ENCODE measurements at regions not wholly inside any gene's neighbourhood (a gene's known extent, or its start where the extent isn't known, plus 50 kb on each side); places are given as distances from the start of the nearest gene placed in this dataset.
"Not testable (repeated sequence)": the region's sequence is repeated elsewhere in the genome, so short reads cannot be mapped to it uniquely, and the experiment has no call there.

DNA sequence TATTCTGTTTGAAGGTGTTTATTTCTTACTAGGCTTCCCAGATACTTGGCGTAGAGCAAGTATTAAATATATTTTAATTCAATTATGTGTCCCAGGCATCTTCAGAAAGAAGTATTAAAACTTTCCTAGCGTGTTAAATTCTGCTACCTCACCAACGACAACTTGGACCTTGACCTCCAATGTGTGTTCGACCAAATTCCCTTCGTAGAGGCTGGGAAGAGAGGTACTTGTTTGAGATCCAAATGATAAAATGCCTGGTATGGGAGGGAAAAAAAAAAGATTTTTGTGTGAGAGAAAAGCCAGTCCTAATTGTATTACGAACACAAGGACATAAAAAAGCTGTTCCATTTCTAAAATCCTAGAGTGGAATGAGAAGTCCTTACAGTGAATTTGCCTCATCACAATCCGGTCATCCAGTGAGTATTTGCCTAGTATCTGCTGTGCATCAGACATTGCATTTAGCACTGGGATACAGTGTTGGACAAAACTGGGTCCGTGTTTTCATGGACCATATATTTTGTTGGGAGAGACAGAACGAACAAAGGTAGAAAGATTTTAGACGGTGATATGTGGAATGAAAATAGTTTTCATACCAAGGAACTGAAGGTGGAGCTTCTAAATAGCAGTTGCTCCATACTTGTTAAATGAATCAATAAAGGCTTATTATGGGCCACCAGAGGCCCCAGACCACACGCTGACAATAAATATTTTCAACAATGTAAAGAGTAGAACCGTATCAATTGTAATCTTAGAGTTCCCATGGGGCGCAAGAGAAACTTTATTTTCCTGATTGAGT is 103.1 kb downstream of the KIF4B start:
- DNase-seq (ENCODE audit: low spot score): no peak

DNA sequence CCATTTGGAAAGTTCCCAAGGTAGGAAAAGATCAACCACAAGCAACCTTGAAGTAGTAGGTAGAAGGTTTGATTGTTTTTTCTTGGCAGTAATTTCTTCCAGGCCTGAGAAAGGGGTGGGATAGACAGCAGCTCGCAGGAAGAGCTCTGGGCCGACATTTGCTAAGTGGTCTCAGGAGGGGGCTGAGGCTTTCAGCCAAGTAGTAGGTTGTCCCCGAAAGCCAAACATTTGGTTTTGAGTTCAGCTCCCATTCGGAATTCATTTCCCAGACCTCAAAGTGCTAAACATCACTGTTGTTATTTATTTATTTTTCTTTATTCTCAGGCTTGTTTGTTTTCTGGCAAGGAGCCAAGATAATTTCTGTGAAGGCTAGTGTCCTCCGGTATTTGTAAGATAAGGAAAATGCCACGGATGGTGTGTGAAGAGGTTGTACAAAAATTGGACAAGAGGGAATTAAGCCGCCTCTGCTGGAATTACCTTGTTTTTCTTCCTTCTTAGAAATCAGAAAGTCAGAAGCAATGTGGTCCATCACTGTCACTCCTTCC is 112.1 kb downstream of the KIF4B start:
- no peak for DNase-seq (ENCODE audit: low spot score)

DNA sequence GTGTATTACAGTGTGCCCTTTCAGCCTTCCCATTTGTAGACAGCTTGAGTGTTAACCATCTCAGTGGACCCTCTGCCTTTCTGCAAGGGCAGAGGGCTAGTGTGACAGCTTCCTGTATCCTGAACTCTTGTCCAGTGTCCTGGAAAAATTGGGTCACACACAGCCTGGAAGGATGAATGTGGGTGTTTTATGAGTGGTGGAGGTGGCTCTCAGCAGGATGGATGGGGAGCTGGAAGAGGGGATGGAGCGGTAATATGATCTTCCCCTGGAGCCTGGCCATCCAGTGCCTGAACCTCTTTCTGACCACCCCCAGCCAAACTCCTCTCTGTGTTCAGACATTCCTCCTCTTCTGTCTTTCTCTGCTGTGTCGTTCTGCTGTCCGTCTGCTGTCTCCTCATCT is 113.0 kb downstream of the KIF4B start:
- no peak for DNase-seq (ENCODE audit: low spot score)

DNA sequence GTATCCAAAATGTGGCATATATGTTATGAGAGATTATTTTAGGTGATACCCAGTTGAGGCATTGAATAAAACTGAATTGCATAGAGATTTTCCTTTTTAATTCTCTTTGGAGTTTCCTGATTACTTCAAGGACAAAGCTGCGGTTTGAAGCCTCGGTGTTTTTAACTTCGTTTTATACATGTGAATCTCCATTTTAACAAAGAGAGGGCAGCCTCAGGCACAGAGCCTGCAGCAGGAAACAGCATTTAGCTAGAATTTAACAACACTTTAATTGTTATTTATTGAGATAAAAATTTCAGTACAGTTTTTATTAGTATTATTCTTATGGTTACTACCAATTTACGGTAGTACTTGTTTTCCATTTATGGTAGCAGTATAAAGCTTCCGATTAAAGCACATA is 114.0 kb downstream of the KIF4B start:
- DNase-seq (ENCODE audit: low spot score): no peak

DNA sequence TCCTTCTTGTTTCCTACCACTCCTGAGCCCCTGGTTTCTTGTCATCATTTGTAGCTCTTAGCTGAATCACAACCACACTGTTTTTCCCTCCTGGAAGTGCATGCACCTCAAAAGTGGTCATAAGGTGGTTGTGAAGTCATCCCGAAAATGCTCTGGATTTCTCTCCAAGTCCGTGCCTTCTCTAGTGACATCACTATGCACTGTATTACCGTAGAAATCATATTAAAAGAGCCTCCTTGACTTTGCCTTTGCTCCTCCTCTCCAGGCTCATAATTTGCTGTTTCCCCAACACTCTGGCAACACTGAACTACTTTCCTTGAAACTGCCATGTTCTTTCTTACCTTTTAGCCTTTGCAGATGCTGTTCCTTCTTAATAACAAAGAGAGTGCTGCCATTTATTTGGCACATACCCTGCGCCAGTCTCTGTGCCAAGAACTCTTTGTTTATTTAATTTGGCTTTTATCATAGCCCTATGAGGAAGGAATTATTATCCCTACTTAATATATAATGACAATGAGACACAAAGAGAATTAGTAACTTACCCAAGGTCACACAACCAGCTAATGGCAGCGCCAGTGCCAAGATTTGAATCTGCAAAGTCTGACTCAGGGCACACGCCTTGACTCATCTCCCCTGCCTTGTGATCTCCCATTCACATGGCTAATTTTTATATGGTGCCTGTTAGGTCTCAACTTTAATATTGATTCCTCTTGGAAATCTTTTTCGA is 115.4 kb downstream of the KIF4B start:
- no peak for DNase-seq (ENCODE audit: low spot score)

DNA sequence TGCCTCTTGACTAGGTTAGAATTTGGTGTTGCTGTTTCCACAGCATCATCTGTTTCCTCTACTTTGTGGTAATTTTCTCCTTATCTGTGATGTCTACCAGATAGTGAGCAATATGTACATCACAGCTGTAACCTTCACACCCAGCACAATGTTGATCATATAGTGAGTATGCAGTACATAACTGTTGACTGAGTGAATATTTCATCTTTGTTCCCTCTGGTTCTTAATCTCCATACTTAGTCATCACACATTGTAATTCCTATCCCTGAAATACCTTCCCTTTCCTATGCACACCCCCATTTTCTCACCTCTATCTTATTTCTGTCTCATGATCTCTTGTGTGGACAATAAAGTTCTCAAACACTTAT is 115.9 kb downstream of the KIF4B start:
- DNase-seq (ENCODE audit: low spot score): no peak

DNA sequence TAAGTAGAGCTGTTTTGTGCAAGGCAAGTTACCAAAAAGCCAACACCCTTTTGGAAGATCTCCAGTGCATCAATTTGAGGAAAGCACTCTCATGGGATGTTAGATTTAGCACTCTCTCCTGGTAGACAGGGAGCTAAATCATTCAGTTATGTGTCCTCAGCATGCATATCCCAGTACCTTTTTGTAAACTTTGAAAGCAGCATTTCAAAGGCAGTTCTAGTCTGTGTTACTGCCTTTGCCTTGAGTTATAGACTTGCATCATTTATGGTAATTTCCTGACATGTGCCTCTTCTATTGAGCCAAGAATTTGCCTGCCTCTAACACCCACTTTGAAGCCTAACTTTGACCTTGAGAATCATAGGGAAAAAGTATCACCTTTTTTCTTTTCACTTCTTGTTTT is 120.6 kb downstream of the KIF4B start:
- DNase-seq (ENCODE audit: low spot score): no peak

DNA sequence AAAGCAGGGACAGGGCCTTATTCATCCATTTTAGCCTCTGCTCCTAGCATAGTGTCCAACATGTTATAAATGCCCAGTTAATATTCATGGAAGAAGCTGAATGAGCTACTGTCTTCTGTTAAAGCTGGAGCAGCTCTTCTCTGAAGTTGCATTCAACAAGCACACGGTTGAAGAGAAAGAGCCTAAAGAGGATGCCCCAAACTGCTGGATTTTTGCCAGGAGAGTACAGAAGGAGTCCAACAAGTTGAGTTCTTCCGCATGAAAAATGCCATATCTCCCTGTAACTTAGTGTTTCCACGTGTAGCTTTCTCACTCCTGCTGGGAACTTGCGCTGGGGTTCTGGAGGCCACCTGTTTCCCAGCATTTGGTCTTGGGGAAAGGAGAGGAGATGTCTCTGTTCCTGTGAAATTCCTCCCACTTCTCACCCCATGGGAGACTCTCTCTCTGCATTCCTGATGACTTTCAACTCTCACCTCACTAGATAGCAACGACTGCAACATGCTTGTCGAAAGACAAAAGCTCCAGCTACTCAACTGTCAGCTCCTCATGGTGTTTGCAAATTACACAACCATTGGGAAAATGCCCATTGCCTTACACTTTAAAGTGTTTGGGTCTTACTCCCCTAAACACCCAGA is 122.8 kb downstream of the KIF4B start:
- DNase-seq (ENCODE audit: low spot score): no peak

DNA sequence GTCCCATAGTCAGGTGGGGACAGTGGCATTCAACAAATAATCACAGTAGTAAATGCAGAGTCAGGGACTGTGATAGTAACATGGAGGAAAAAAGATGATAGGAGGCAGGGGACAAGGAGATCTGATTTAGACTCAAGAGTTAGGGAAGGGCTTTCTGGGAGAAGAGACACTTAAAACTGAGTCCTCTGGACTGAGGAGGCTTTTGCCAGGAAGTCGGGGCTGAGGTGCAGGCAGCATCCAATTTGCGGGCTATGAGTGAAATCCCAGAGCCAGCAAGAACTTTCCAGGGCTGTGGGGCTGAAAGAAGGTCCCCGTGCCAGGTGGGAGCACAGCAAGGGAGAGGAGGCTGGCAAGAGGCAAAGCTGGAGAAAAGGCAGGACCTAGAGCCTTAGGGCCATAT is 124.1 kb downstream of the KIF4B start:
- no peak for DNase-seq (ENCODE audit: low spot score)

DNA sequence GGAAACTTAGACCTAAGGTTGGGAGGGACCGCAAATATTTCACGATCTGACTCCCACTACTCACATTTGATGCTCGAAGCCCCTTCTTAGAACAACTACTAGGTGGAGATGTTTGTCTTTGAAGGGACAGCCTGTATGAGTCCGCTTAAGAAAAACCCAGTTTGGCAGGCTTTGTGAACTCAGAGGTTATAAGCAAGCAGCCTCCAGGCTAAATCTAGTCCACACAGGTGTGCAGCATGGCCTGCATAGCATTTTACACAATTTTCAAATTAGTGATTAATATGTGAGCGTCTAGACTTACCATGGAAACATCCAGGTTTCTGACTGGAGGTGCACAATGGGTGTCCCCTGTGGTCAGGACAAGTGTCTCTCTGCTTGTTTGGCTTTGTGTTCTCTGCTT is 127.1 kb downstream of the KIF4B start:
- no peak for DNase-seq (ENCODE audit: low spot score)

DNA sequence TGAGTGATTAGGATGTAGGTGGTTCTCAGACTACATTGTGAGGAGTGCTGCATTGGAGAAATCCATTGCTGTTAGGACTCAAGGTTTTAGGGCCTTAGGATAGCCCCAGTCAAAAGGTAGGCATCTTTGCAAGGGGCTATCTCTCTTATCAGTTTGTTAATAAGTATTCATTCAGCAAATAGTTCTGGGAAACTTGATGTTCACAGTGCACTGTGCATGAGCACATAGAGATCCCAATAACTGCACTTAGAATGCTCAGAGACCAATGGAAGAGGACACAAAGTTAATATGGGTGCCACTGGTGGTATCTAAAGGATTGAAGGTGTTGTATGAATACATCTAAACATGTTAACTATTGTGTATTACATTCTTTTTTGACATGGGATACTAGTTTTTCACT is 131.4 kb downstream of the KIF4B start:
- no peak for DNase-seq (ENCODE audit: low spot score)

DNA sequence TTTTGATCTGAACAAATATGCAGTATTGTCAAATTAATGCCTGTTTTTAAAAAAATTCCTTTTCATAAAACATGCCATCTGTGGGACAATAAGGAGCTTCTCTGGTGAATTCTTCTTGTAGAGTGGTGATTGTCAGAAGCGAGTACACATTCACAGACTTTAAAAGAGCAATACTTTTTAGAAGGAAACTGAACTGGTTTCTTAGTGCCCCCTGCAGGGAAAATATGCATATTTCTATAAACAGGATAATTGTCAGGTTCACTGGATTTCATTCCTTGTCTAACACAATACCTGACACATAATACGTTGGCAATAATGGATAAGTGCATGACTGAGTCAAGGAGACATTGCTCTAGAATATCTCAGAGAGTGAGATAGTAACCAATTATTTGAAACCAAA is 133.7 kb downstream of the KIF4B start:
- no peak for DNase-seq (ENCODE audit: low spot score)

DNA sequence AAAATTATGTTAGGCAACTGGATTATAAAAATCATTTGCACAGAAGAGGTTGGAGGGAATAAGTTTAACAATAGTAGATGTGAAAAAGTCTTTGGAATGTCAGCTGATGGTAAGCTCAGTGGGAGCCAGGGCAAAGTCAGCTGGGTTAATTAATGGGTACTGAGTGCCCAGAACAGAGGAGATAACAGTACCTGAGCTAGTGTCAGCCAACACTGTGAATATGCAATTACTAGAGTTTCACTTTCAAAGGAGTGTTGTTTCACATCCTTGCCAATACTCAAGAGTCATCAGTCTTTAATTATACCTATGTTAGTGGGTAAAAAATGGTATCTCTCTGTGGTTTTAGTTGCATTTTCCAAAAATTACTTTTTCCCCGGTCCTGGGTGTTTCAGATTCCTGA is 135.1 kb downstream of the KIF4B start:
- DNase-seq (ENCODE audit: low spot score): no peak

DNA sequence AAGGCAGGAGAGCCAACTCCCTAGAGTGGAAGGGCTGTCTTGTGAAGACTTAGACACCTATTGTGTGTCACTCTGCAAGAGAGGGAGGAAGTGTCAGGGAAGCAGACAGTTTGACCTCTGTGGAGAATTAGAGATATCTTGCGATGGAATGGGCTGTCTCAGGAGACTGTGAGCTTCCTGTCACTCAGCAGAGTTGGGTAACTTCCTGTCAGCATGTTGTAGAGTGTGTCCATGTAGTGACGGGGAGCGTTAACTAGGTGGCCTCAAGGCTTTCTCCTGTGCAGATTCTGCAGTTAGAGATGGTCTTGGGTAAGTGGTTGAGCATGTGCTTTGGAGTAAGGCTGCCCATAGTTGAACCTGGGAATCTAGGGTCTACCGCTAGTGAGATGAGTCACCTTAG is 136.5 kb downstream of the KIF4B start:
- no peak for DNase-seq (ENCODE audit: low spot score)

DNA sequence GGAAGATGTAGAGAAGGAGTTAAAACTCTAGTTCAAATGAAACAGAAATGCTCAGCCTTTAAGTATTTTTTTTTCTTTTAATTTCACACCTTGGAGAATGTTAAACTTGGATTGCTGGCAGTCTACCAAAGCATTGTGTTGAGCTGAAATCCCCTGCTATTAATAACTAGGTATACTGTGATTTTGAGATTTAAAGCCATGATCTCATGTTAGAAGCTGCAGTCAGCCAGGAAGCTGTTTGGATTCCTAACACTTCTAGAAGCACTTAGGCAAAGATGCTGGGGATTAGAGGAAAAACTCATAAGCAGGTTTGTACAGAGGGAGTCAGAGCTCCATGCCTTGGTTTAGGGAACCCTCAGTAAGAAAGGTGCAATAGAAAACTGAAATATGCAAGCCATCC is 141.4 kb downstream of the KIF4B start:
- DNase-seq (ENCODE audit: low spot score): no peak

DNA sequence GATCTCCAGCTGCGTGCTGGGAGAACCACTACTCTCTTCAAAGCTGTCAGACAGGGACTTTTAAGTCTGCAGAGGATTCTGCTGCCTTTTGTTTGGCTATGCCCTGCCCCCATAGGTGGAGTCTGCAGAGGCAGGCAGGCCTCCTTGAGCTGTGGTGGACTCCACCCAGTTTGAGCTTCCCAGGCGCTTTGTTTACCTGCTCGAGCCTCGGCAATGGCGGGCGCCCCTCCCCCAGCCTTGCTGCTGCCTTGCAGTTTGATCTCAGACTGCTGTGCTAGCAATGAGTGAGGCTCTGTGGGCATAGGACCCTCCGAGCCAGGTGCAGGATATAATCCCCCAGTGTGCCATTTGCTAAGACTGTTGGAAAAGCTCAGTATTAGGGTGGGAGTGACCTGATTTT is 149.5 kb downstream of the KIF4B start:
- not testable (repeated sequence) for DNase-seq (ENCODE audit: low spot score)

DNA sequence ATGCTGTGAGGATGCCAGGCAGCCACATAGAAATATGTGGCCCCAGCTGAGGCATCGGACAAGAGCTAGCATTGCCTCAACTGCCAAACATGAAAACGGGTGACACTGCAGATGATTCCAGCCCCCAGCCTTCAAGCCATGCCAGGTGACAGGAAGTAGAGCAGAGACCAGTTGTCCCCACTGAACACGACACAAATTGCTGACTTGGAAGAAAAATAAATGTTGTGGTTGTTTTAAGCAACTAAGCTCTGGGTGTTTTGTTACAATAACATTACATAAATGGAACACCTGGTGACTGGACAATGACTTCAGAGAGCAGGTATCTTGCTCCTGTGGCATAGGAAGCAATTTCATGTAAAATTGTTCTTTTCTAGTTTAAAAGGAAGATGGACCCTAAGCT is 154.2 kb downstream of the KIF4B start:
- no peak for DNase-seq (ENCODE audit: low spot score)

DNA sequence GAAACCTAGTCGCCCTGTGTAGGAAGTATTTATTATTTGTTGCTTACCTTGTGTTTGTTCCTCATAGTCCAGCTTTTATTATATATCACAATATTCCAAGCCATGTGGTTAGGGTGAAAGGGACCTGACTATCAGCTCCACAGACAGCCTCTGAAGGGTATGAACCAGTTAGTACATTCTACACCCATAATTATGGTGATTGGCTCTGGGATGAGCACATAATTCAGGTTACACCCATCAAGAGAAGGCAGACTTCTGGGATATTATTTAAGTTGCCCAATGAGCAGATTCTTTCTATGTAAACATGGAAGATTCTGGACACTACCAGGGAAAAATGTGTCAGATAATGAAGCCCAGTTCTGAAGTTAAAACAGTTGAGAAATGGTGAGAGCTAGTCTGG is 168.0 kb downstream of the KIF4B start:
- DNase-seq (ENCODE audit: low spot score): no peak

DNA sequence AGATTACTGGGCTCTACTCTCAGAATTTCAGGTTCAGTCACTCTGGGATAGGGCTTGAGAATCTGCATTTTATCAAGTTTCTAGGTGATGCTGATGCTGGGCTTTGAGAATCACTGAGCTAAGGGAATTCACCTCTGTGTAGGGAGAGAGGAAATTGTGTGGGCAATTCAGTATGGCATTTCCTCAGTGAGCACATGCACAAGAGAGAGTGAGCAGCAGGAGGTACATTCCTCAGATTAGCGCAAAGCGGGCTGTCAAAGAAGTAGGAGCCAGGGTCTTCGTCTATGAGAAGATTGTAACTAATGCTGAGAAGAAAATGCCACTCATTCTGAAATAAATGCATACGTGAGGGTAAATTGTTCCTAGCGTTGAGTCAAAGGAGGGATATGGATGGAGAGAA is 175.9 kb downstream of the KIF4B start:
- peak; percentile 14 for DNase-seq (ENCODE audit: low spot score)

DNA sequence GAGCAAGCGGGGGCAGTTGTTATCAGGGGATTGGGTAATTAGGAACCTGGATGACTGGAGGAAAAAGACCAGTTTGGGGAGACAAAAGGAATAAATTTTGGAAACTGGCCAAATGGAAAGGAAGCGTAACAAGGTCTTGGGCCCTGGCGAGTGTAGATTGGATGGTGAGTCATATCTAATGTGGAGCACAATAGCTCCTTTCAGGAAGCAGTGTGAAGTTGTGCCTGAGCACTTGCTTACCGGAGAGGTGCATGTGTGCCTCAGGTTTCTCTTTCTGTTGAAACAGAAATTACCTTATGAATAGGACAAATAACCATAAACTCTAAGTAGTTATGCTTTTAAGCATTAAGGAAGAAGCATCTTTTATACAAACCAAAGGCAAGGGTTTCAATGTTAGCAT is 176.4 kb downstream of the KIF4B start:
- no peak for DNase-seq (ENCODE audit: low spot score)

DNA sequence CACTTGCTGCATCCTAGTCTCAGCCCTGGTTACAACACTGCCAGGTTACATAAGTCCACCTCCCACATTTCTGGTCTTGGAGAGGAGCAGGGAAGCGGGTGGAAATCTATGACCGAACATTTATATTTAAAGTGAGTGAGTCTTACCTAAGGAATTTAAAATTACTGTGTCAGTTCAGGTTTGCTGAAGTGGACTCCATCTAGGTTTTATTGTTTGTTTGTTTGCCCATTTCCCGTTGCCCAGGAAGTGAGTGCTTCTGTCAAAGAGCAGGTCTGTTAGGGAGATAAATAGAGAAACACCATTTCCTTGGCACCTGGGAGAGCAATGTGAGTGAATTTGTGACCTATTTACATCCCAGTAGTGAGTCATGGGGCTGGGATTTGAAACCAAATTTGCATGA is 179.5 kb downstream of the KIF4B start:
- no peak for DNase-seq (ENCODE audit: low spot score)

DNA sequence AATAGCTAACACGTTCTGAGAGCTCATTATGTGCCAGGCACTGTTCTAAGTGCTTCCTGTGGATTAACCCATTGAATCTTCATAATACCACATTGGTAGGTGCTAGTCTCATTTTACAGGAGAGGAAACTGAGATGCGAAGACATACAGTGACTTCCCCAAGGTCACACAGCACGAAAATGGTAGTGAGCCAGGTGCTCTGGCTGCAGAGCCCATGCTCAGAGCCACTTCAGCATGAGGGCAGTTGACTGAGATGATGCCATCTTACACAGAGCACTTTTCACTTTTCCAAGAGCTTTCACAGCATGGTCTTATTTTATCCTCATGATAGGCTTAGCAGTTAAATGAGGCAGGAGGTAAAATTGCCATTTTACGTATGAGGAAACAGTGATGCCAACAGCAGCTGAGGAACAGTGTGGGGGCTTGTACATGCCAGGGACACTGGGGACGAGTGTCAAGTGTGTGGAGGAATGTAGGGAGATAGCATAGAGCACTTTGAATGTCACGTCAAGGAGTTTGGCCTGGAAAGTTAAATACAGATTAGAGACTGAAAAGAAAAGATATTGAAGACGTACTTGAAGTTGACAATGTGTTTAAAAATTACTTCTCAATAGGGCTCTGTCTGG is 180.0 kb downstream of the KIF4B start:
- no peak for DNase-seq (ENCODE audit: low spot score)

DNA sequence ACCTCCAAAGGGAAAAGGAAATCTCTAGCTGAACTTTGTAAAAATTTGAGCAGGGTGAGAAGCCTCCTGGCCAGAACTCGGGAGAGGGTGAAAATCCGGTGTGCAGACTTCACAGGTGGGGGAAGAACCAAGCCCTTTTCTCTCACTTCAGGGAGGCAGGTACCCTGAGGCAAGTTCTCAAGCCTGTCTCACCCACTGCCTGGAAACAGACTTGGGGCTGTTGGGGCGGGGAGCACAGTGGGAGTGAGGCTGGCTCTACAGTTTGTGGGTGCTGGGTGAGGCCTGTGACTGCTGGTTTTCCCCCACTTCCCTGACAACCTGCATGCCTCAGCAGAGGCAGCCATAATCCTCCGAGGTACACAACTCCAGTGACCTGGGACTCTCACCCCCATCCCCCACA is 187.1 kb downstream of the KIF4B start:
- DNase-seq (ENCODE audit: low spot score): no peak

Measured in iPS-NIHi11 (cell line).